Astrocyte of the spinal cord (primary cell): ENCODE measurements at regions not wholly inside any gene's neighbourhood (a gene's known extent, or its start where the extent isn't known, plus 50 kb on each side); places are given as distances from the start of the nearest gene placed in this dataset.
"Not testable (repeated sequence)": the region's sequence is repeated elsewhere in the genome, so short reads cannot be mapped to it uniquely, and the experiment has no call there.

Source experiments
- DNase-seq: peaks from one replicate; pipeline ENCODE4 v3.0.0; 2011; ENCODE audit warnings: low read depth, low spot score
- H3K4me3 ChIP-seq: 2 replicates; pipeline ENCODE4 v1.5.1; 2011; ENCODE audit warnings: low read depth, mild to moderate bottlenecking, low read length, moderate library complexity
- in situ Hi-C: cut with HindIII; loops from 2 replicates; pipeline ENCODE4 v1.10.0; 2017; ENCODE audit warnings: low sequenced_read_pairs
- TF ChIP-seq, protein P1 (sequence below): IDR thresholded peaks from 2 replicates; pipeline ENCODE4 v1.5.1; 2012; ENCODE audit warnings: low read depth, mild to moderate bottlenecking, low read length, inconsistent platforms

GRCh38 chr11:13183094-13183825 is 94.3 kb upstream of the BMAL1 start:
- TF ChIP-seq, protein P1, sequence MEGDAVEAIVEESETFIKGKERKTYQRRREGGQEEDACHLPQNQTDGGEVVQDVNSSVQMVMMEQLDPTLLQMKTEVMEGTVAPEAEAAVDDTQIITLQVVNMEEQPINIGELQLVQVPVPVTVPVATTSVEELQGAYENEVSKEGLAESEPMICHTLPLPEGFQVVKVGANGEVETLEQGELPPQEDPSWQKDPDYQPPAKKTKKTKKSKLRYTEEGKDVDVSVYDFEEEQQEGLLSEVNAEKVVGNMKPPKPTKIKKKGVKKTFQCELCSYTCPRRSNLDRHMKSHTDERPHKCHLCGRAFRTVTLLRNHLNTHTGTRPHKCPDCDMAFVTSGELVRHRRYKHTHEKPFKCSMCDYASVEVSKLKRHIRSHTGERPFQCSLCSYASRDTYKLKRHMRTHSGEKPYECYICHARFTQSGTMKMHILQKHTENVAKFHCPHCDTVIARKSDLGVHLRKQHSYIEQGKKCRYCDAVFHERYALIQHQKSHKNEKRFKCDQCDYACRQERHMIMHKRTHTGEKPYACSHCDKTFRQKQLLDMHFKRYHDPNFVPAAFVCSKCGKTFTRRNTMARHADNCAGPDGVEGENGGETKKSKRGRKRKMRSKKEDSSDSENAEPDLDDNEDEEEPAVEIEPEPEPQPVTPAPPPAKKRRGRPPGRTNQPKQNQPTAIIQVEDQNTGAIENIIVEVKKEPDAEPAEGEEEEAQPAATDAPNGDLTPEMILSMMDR, result peak; percentile 52
- peak; percentile 47 for DNase-seq
- in situ Hi-C loops, result no loop called here
- H3K4me3 ChIP-seq, result no peak overlapping the region

DNA sequence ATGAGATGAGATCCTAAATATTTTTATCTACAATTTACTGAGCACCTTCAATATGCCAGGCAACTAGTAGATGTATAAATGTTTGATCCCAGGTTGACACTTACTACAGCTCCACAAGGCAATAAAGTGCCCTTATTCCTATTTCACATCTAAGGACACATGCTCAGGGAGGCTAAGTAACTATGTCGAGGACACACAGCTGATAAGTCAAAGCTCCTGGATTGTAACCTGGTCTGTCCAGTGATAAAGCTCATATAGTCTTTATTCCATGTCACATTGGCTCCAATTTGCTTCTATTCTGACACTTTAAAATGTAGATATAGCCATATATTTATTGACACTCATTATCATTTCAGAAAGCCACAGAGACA is 93.8 kb upstream of the BMAL1 start:
- DNase-seq, result no peak
- no peak overlapping the region for H3K4me3 ChIP-seq
- in situ Hi-C loops, result no loop called here
- TF ChIP-seq, protein P1, result no peak

DNA sequence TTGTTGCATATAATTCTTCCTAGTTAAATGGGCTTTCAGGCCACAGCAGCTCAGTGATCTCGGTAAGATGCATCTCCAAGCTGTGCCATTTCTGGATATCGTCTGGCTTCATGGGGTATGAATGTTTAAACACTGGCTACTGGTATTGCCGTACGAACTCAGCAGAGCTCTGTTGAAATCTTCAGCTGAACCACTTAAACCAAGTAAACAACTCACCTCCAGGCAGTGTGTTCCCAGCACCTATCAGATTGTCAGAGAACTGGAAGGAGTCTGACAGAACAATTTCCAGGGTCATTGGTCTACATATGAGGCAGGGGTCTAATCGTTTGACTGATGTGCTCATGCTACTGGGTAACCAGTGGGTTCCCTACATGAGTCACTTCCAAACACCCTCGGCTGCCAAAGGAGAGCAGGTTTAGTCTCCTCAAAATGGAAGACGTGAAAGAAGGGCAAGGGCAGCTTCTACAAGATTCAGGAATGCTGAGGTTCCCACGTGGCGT is 93.2 kb upstream of the BMAL1 start:
- TF ChIP-seq, protein P1, result no peak
- in situ Hi-C loops, result no loop called here
- DNase-seq, result no peak
- no peak overlapping the region for H3K4me3 ChIP-seq

- no peak for DNase-seq
- in situ Hi-C loops, result no loop called here
- TF ChIP-seq, protein P1, result no peak
- H3K4me3 ChIP-seq, result no peak overlapping the region
Measured at GRCh38 chr11:13188179-13188578, 89.4 kb upstream of the BMAL1 start.

GRCh38 chr11:13189561-13190426 is 87.8 kb upstream of the BMAL1 start:
- in situ Hi-C loops, result no loop called here
- H3K4me3 ChIP-seq, result no peak overlapping the region
- peak; percentile 48 for DNase-seq
- TF ChIP-seq, protein P1, result no peak

GRCh38 chr11:13193613-13194012 is 84.0 kb upstream of the BMAL1 start:
- in situ Hi-C loops, result no loop called here
- H3K4me3 ChIP-seq, result no peak overlapping the region
- no peak for DNase-seq
- TF ChIP-seq, protein P1, result no peak

- DNase-seq, H3K4me3 ChIP-seq, in situ Hi-C loops: not testable (repeated sequence)
Measured at GRCh38 chr11:13197374-13197773, 80.2 kb upstream of the BMAL1 start.
